ENCODE measurements at regions not wholly inside any gene's neighbourhood (a gene's known extent, or its start where the extent isn't known, plus 50 kb on each side); places are given as distances from the start of the nearest gene placed in this dataset.

GRCh38 chr20:11232896-11233295 lies 559.1 kb upstream of the JAG1 start:
- no peaks in the 10 kb centered on the region for H3K4me1 ChIP-seq
- no peak overlapping the region for H3K9ac ChIP-seq
- no peak overlapping the region for H3K4me2 ChIP-seq
- H3K36me3 ChIP-seq = no peaks in the 10 kb centered on the region
- H3K9me3 ChIP-seq = no peaks in the 10 kb centered on the region
- no peak overlapping the region for H3K27ac ChIP-seq
- H4K20me1 ChIP-seq = no peaks in the 10 kb centered on the region
- H3K4me3 ChIP-seq = no peak overlapping the region
- TF ChIP-seq Cebpa-rat (IDR thresholded peaks at IDR 0.05) = no peak
- no peaks in the 10 kb centered on the region for H3K27me3 ChIP-seq

GRCh38 chr20:11234181-11234580 lies 560.4 kb upstream of the JAG1 start:
- no peak for TF ChIP-seq Cebpa-rat (IDR thresholded peaks at IDR 0.05)
- Histone ChIP-seq H3K4me1 (no peaks in the 10 kb centered on the region), H4K20me1 (no peaks in the 10 kb centered on the region), H3K9me3 (no peaks in the 10 kb centered on the region), H3K27me3 (no peaks in the 10 kb centered on the region), H3K4me3 (no peak overlapping the region), H3K36me3 (no peaks in the 10 kb centered on the region), H3K27ac (no peak overlapping the region), H3K4me2 (no peak overlapping the region), H3K9ac (no peak overlapping the region)

GRCh38 chr20:11234608-11235007 lies 560.8 kb upstream of the JAG1 start:
- Histone ChIP-seq H3K4me2 (no peak overlapping the region), H3K36me3 (no peaks in the 10 kb centered on the region), H3K4me1 (no peaks in the 10 kb centered on the region), H4K20me1 (no peaks in the 10 kb centered on the region), H3K9me3 (no peaks in the 10 kb centered on the region), H3K27me3 (no peaks in the 10 kb centered on the region), H3K27ac (no peak overlapping the region), H3K9ac (no peak overlapping the region), H3K4me3 (no peak overlapping the region)
- no peak for TF ChIP-seq Cebpa-rat (IDR thresholded peaks at IDR 0.05)

DNA sequence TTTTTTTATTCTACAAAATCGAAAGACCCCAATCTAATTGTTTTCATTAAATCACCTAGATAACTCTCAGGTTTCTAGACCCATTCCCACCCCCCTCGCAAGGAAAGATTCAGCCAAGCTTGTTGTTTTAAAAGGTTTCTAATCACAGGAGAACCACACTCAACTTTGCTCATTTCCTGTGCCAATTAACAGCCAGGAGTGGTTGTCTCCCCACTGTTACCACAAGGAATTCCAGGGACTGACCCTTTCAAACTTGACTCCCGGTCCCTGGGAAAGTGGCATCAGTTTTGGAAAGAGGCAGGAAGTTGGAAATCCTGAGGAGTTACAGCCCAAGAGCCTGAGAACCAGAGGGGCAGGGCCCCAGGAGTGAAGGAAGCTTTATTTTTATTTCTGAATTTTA lies 561.3 kb upstream of the JAG1 start:
- no peak for TF ChIP-seq Cebpa-rat (IDR thresholded peaks at IDR 0.05)
- H3K9me3 ChIP-seq = no peaks in the 10 kb centered on the region
- H3K4me2 ChIP-seq = no peak overlapping the region
- H3K36me3 ChIP-seq = no peaks in the 10 kb centered on the region
- H4K20me1 ChIP-seq = no peaks in the 10 kb centered on the region
- no peaks in the 10 kb centered on the region for H3K4me1 ChIP-seq
- no peak overlapping the region for H3K27ac ChIP-seq
- H3K27me3 ChIP-seq = no peaks in the 10 kb centered on the region
- no peak overlapping the region for H3K4me3 ChIP-seq
- no peak overlapping the region for H3K9ac ChIP-seq

- H3K27me3 ChIP-seq = no peaks in the 10 kb centered on the region
- H3K4me1 ChIP-seq = peaks cover 6% of the 10 kb centered on the region; the same call in 1 of the 2 replicates
- H3K9me3 ChIP-seq = no peaks in the 10 kb centered on the region
- H3K27ac ChIP-seq = no peak overlapping the region
- no peak overlapping the region for H3K4me2 ChIP-seq
- H3K36me3 ChIP-seq = no peaks in the 10 kb centered on the region
- no peak for TF ChIP-seq Cebpa-rat (IDR thresholded peaks at IDR 0.05)
- H3K4me3 ChIP-seq = no peak overlapping the region
- no peak overlapping the region for H3K9ac ChIP-seq
- H4K20me1 ChIP-seq = no peaks in the 10 kb centered on the region
These were observed 568.5 kb upstream of the JAG1 start for GRCh38 chr20:11242320-11242719.

DNA sequence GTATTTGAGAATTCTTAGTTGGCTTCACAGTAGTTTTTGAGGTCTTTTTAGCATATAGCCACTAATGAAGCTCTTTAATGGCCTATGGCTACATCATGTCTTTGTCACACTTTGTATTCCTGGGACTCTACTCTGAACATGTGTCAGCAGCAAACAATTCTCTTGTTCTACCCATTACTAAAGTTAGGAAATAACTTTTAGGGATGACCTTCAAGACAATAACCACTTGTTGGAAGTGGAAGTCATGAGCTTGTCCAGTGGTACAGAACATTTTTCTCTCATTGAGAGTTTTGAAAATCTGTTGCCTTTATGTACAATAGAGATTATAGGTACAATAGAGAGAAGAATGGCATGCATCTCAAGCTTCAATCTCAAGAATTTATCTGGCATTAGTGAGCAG lies 571.6 kb upstream of the JAG1 start:
- Histone ChIP-seq H3K27me3 (no peaks in the 10 kb centered on the region), H3K4me3 (no peak overlapping the region), H3K4me1 (peaks cover 6% of the 10 kb centered on the region; the same call in 1 of the 2 replicates), H3K36me3 (no peaks in the 10 kb centered on the region), H3K27ac (no peak overlapping the region), H3K4me2 (no peak overlapping the region), H4K20me1 (no peaks in the 10 kb centered on the region), H3K9ac (no peak overlapping the region), H3K9me3 (no peaks in the 10 kb centered on the region)
- TF ChIP-seq Cebpa-rat (IDR thresholded peaks at IDR 0.05) = no peak

DNA sequence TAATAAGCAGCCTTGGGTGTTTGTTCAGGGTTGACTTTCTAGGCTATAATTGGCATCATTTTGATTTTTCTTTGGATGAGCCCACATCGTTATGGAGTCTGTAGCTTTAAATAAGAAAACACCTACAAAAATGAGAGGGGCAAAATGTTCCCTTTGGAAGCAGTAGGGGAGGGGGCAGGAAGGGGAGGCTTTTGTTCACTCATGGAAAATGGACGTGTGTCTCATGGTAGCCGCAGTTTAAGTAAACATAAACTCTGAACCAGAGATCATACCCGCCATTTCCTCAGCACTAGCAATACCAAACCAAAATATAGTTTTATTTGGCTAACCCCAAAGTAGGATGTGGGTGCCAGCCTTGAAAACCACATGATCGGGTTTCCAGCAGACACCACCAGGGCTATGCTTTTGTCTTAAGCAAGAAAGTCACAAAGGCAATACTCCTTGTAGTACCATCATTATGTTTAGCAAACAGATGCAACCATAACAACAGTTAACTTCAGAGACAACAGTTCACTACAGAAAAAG lies 572.5 kb upstream of the JAG1 start:
- Histone ChIP-seq H3K9ac (no peak overlapping the region), H3K27me3 (no peaks in the 10 kb centered on the region), H3K36me3 (no peaks in the 10 kb centered on the region), H3K27ac (no peak overlapping the region), H3K4me2 (no peak overlapping the region), H3K9me3 (no peaks in the 10 kb centered on the region), H3K4me3 (no peak overlapping the region), H3K4me1 (peaks cover 6% of the 10 kb centered on the region; the same call in 1 of the 2 replicates), H4K20me1 (no peaks in the 10 kb centered on the region)
- no peak for TF ChIP-seq Cebpa-rat (IDR thresholded peaks at IDR 0.05)

- no peak overlapping the region for H3K27ac ChIP-seq
- no peaks in the 10 kb centered on the region for H3K27me3 ChIP-seq
- no peak for TF ChIP-seq Cebpa-rat (IDR thresholded peaks at IDR 0.05)
- H3K9me3 ChIP-seq = no peaks in the 10 kb centered on the region
- H3K4me3 ChIP-seq = no peak overlapping the region
- H4K20me1 ChIP-seq = no peaks in the 10 kb centered on the region
- no peak overlapping the region for H3K9ac ChIP-seq
- no peak overlapping the region for H3K4me2 ChIP-seq
- no peaks in the 10 kb centered on the region for H3K36me3 ChIP-seq
- H3K4me1 ChIP-seq = peaks cover 6% of the 10 kb centered on the region; the same call in 1 of the 2 replicates
These were observed 573.5 kb upstream of the JAG1 start for GRCh38 chr20:11247046-11248010.

GRCh38 chr20:11248011-11248409 lies 574.2 kb upstream of the JAG1 start:
- Histone ChIP-seq H3K4me1 (peaks cover 6% of the 10 kb centered on the region; the same call in 1 of the 2 replicates), H3K27ac (no peak overlapping the region), H3K36me3 (no peaks in the 10 kb centered on the region), H3K9me3 (no peaks in the 10 kb centered on the region), H3K9ac (no peak overlapping the region), H3K27me3 (no peaks in the 10 kb centered on the region), H3K4me3 (no peak overlapping the region), H4K20me1 (no peaks in the 10 kb centered on the region), H3K4me2 (no peak overlapping the region)
- TF ChIP-seq Cebpa-rat (IDR thresholded peaks at IDR 0.05) = no peak
